Natural killer cell (primary cell): ENCODE measurements at regions not wholly inside any gene's neighbourhood (a gene's known extent, or its start where the extent isn't known, plus 50 kb on each side); places are given as distances from the start of the nearest gene placed in this dataset.

Experiments
- ATAC-seq, 3 donors: fragments of 150-1000 bp in 2 of 3; fragments of 200-7000 bp in 1 of 3; cut with Tn5 transposase; 1 replicate in 1 of 3; 2 replicates in 2 of 3; pipeline ENCODE4 v1.10.0; 2021; ENCODE audit warnings: mild to moderate bottlenecking in 2 of 3, moderate library complexity in 2 of 3
- DNase-seq, 2 donors: peaks; one replicate each; pipeline versions ENCODE4 v3.0.0 to v3.0.0-alpha.2; 2013 to 2021; ENCODE audit warnings: mixed read lengths in 1 of 2
- H3K27ac ChIP-seq: one replicate; pipeline ENCODE4 v1.5.1; 2013; ENCODE audit warnings: mild to moderate bottlenecking, low read length
- H3K27me3 ChIP-seq: one replicate; pipeline ENCODE4 v1.6.1; 2013; ENCODE audit warnings: low read length; ENCODE audit not compliant: control insufficient read depth, insufficient read depth
- H3K36me3 ChIP-seq: one replicate; pipeline ENCODE4 v1.6.1; 2013; ENCODE audit warnings: low read length; ENCODE audit not compliant: control insufficient read depth, insufficient read depth
- H3K4me1 ChIP-seq: one replicate; pipeline ENCODE4 v1.6.1; 2013; ENCODE audit warnings: low read length; ENCODE audit not compliant: control insufficient read depth, insufficient read depth
- H3K4me3 ChIP-seq: one replicate; pipeline ENCODE4 v1.5.1; 2013; ENCODE audit warnings: low read length
- H3K9me3 ChIP-seq: one replicate; pipeline ENCODE4 v1.6.1; 2013; ENCODE audit warnings: low read length; ENCODE audit not compliant: control insufficient read depth, insufficient read depth
- H3K27ac Mint-ChIP-seq, 2 donors: one replicate each; pipeline ENCODE4 v1.8.0; 2022; ENCODE audit warnings: mild to moderate bottlenecking in 2 of 2, mixed read lengths in 2 of 2, moderate library complexity in 1 of 2
- H3K27me3 Mint-ChIP-seq, 2 donors: one replicate each; pipeline ENCODE4 v1.8.0; 2022; ENCODE audit warnings: low read depth in 2 of 2, mixed read lengths in 2 of 2
- H3K36me3 Mint-ChIP-seq: one replicate; pipeline ENCODE4 v1.8.0; 2022; ENCODE audit warnings: mixed read lengths
- H3K4me1 Mint-ChIP-seq, 2 donors: one replicate each; pipeline ENCODE4 v1.8.0; 2022; ENCODE audit warnings: mixed read lengths in 2 of 2
- H3K4me3 Mint-ChIP-seq: one replicate; pipeline ENCODE4 v1.8.0; 2022; ENCODE audit warnings: mild to moderate bottlenecking, moderate library complexity, mixed read lengths
- H3K9me3 Mint-ChIP-seq, 2 donors: one replicate each; pipeline ENCODE4 v1.8.0; 2022; ENCODE audit warnings: mixed read lengths in 2 of 2
- WGBS: methylation state at CpG from one replicate; pipeline ENCODE4 v1.1.7; 2013; ENCODE audit warnings: missing lambda C conversion rate; ENCODE audit not compliant: insufficient coverage; 5-methylcytosine and 5-hydroxymethylcytosine counted together
- intact Hi-C: fragments of 100-400 bp; cut with micrococcal nuclease; formaldehyde crosslinking; loops from one replicate; pipeline ENCODE4 v1.14.2; 2022
- TF ChIP-seq, protein P1 (sequence below): fragments of 200-600 bp; IDR thresholded peaks from one replicate; pipeline ENCODE4 v1.8.0; 2022; ENCODE audit warnings: antibody characterized with exemption

DNA sequence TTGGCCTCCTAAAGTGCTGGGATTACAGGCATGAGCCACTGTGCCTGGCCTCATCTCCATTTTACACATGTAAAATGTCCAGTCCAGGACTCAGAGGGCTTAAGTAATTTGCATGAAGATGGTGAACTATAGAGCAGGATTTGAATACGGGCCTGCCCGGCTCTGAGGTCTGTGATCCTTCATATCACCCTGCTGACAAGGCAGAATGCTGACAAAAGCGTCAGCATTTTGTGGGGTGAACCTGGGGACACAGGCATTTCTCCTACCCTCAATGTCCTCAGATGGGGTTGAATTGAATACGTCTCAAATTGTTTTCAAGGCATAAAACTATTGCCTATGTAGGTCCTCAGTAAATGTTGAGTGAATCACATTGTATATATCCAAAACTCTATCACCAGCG lies 57.2 kb upstream of the GATA6 start:
- Histone ChIP-seq H3K36me3 (no peaks in the 10 kb centered on the region), H3K27ac (no peak overlapping the region), H3K9me3 (no peaks in the 10 kb centered on the region), H3K4me1 (no peaks in the 10 kb centered on the region), H3K4me3 (no peak overlapping the region), H3K27me3 (no peaks in the 10 kb centered on the region)
- WGBS = 82% methylated on average over 3 of the region's 5 CpGs
- Mint-ChIP-seq H3K36me3 (no peaks in the 10 kb centered on the region), H3K27me3 (peaks cover 19 to 36% of the 10 kb centered on the region in 2 donors), H3K4me1 (no peaks in the 10 kb centered on the region), H3K9me3 (no peaks in the 10 kb centered on the region), H3K4me3 (no peak overlapping the region), H3K27ac (no peak overlapping the region)
- TF ChIP-seq, protein P1, sequence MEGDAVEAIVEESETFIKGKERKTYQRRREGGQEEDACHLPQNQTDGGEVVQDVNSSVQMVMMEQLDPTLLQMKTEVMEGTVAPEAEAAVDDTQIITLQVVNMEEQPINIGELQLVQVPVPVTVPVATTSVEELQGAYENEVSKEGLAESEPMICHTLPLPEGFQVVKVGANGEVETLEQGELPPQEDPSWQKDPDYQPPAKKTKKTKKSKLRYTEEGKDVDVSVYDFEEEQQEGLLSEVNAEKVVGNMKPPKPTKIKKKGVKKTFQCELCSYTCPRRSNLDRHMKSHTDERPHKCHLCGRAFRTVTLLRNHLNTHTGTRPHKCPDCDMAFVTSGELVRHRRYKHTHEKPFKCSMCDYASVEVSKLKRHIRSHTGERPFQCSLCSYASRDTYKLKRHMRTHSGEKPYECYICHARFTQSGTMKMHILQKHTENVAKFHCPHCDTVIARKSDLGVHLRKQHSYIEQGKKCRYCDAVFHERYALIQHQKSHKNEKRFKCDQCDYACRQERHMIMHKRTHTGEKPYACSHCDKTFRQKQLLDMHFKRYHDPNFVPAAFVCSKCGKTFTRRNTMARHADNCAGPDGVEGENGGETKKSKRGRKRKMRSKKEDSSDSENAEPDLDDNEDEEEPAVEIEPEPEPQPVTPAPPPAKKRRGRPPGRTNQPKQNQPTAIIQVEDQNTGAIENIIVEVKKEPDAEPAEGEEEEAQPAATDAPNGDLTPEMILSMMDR = no peak
- no peak for DNase-seq
- ATAC-seq = no peak
- intact Hi-C loops = no loop called here

DNA sequence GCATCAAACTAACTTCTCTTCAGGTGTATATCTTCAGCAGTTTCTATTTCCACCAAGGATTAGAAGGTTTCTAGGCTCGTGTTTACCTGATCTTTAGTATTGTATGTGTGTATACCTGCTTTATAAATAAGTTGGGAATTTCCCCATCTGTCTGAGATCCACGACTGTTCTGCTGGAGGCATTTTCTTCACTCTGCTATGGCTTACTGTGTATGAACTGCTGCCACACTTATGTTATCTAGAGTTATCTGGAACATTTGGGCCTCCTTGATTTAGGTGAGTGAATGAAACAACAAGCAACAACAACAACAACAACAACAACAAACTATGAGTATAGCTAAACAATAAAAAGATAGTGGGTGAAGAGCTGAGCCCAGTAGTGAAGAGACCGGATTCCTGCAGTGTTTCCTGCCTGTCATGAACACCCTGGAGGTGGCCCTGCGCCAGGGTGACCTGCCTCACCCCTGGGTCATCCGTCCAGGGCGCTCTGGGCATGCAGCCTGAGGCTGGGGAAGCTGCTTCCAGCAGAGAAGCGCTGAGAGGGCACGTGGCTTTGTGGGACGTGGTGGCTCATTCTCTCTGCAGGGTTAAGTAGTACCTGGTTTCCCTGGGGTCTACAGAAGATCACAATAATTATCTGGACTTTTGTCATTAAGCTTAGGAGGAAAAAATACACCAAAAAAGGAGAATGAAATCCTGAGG lies 56.1 kb upstream of the GATA6 start:
- Histone ChIP-seq H3K4me3 (no peak overlapping the region), H3K27me3 (no peaks in the 10 kb centered on the region), H3K4me1 (no peaks in the 10 kb centered on the region), H3K9me3 (no peaks in the 10 kb centered on the region), H3K27ac (no peak overlapping the region), H3K36me3 (no peaks in the 10 kb centered on the region)
- Mint-ChIP-seq H3K27me3 (peaks cover 19 to 36% of the 10 kb centered on the region in 2 donors), H3K27ac (no peak overlapping the region), H3K9me3 (no peaks in the 10 kb centered on the region), H3K36me3 (no peaks in the 10 kb centered on the region), H3K4me3 (no peak overlapping the region), H3K4me1 (no peaks in the 10 kb centered on the region)
- TF ChIP-seq, protein P1 = no peak
- ATAC-seq = no peak
- intact Hi-C loops = no loop called here
- WGBS = 77% methylated on average over 9 of the region's 9 CpGs
- no peak for DNase-seq

GRCh38 chr18:22114526-22115321 lies 54.7 kb upstream of the GATA6 start:
- Mint-ChIP-seq H3K36me3 (no peaks in the 10 kb centered on the region), H3K27ac (no peak overlapping the region), H3K9me3 (no peaks in the 10 kb centered on the region), H3K4me1 (no peaks in the 10 kb centered on the region), H3K4me3 (no peak overlapping the region), H3K27me3 (peaks cover 23 to 42% of the 10 kb centered on the region in 2 donors)
- no peak overlapping the region for H3K4me3 ChIP-seq
- H3K27ac ChIP-seq = no peak overlapping the region
- intact Hi-C loops = no loop called here
- H3K4me1 ChIP-seq = no peaks in the 10 kb centered on the region
- DNase-seq (no peak), ATAC-seq (no peak)
- TF ChIP-seq, protein P1 = no peak
- H3K27me3 ChIP-seq = no peaks in the 10 kb centered on the region
- WGBS = 88% methylated on average over 5 of the region's 7 CpGs
- H3K36me3 ChIP-seq = no peaks in the 10 kb centered on the region
- no peaks in the 10 kb centered on the region for H3K9me3 ChIP-seq
